ENCODE measurements at regions not wholly inside any gene's neighbourhood (a gene's known extent, or its start where the extent isn't known, plus 50 kb on each side); places are given as distances from the start of the nearest gene placed in this dataset.

DNA sequence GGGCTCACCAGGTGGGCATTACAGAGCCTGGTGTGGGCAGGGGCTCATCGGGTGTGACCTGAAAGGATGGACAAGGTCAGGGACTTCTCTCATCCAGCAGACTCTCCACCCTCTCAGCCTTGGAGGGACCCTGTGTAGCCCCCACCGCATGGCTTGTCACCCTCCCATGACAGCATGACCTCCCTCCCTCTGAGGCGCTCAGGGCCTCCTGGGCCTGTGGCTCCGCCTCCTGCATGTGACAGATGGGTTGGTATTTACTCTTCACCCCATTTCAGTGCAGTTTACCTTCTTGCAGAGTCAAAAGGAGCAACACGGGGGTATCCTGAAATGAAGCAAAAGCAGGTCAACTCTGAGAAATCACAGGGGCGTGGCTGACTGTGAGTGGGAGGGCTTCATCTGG is 298.6 kb upstream of the AJAP1 start:
- Histone ChIP-seq H3K36me3 (ENCODE audit: insufficient read depth, low read length) (no peaks in the 10 kb centered on the region), H3K27me3 (ENCODE audit: insufficient read depth, low read length, poor library complexity) (no peaks in the 10 kb centered on the region), H3K9ac (ENCODE audit: low read depth, low read length) (no peak overlapping the region), H3K9me3 (ENCODE audit: insufficient read depth, low read length, severe bottlenecking) (no peaks in the 10 kb centered on the region), H3K4me1 (ENCODE audit: insufficient read depth, low read length) (no peaks in the 10 kb centered on the region), H4K20me1 (ENCODE audit: insufficient read depth, low read length) (0 out of 2 replicates have a peak, but pooled peaks cover 3% of the 10 kb centered on the region), H3K79me2 (ENCODE audit: insufficient read depth, low read length) (no peaks in the 10 kb centered on the region), H3K27ac (ENCODE audit: low read length) (no peak overlapping the region), H3K4me3 (ENCODE audit: low read depth in 1 of 2, low read length in 2 of 2) (no peak overlapping the region), H2AFZ (ENCODE audit: low read depth, low read length) (no peak overlapping the region), H3K4me2 (ENCODE audit: insufficient read depth, low read length) (no peak overlapping the region)
- no peak for TF ChIP-seq EZH2 (IDR thresholded peaks at IDR 0.05; ENCODE audit: borderline replicate concordance, low read depth, low read length, severe bottlenecking)
- TF ChIP-seq, protein P1, sequence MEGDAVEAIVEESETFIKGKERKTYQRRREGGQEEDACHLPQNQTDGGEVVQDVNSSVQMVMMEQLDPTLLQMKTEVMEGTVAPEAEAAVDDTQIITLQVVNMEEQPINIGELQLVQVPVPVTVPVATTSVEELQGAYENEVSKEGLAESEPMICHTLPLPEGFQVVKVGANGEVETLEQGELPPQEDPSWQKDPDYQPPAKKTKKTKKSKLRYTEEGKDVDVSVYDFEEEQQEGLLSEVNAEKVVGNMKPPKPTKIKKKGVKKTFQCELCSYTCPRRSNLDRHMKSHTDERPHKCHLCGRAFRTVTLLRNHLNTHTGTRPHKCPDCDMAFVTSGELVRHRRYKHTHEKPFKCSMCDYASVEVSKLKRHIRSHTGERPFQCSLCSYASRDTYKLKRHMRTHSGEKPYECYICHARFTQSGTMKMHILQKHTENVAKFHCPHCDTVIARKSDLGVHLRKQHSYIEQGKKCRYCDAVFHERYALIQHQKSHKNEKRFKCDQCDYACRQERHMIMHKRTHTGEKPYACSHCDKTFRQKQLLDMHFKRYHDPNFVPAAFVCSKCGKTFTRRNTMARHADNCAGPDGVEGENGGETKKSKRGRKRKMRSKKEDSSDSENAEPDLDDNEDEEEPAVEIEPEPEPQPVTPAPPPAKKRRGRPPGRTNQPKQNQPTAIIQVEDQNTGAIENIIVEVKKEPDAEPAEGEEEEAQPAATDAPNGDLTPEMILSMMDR (IDR thresholded peaks at IDR 0.05; ENCODE audit: borderline replicate concordance, extremely low read depth, low read length, poor library complexity, severe bottlenecking) = no peak
- no peak for ATAC-seq (ENCODE audit: insufficient read depth, low read depth)
- no peak for DNase-seq

DNA sequence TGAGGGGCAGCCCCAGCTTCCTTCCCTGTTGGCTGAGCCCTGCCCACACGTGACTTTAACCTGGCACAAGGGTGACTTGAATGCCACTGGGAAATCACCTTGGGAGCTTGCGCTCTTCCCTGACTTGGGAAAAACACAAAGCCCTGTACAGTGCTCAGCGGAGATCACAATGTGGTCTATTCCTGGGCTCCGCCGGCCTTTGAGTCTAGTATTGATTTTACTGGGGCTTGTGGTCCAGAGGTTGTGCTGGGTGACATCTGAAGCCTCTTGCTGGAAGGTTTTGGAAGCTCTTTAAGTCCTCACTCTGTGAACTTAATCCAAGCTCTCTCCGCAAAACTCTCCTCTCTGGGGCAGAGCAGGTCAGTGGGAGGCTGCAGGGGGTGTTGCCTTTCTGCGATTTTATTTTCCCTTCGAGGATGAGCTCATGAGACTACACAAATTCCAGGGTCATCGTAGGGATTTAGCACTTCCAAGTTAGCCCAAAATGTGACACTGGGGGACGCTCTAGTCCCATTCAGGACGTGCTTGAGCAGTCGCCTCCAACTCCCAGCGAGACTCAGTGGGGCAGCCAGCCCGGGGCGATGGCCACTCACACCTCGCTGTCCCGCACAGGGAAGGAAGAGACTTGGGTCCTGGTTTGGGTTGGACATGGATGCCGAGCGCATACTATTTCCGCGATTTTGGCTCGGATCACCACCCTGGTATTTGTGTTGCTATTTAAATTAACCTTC is 291.9 kb upstream of the AJAP1 start:
- Histone ChIP-seq H3K9ac (ENCODE audit: low read depth, low read length) (no peak overlapping the region), H3K4me1 (ENCODE audit: insufficient read depth, low read length) (no peaks in the 10 kb centered on the region), H3K79me2 (ENCODE audit: insufficient read depth, low read length) (no peaks in the 10 kb centered on the region), H3K27ac (ENCODE audit: low read length) (no peak overlapping the region), H3K27me3 (ENCODE audit: insufficient read depth, low read length, poor library complexity) (no peaks in the 10 kb centered on the region), H3K9me3 (ENCODE audit: insufficient read depth, low read length, severe bottlenecking) (peaks cover 5% of the 10 kb centered on the region), H4K20me1 (ENCODE audit: insufficient read depth, low read length) (no peaks in the 10 kb centered on the region), H3K4me2 (ENCODE audit: insufficient read depth, low read length) (no peak overlapping the region), H2AFZ (ENCODE audit: low read depth, low read length) (no peak overlapping the region), H3K4me3 (ENCODE audit: low read depth in 1 of 2, low read length in 2 of 2) (no peak overlapping the region), H3K36me3 (ENCODE audit: insufficient read depth, low read length) (no peaks in the 10 kb centered on the region)
- no peak for TF ChIP-seq EZH2 (IDR thresholded peaks at IDR 0.05; ENCODE audit: borderline replicate concordance, low read depth, low read length, severe bottlenecking)
- TF ChIP-seq, protein P1 (IDR thresholded peaks at IDR 0.05; ENCODE audit: borderline replicate concordance, extremely low read depth, low read length, poor library complexity, severe bottlenecking) = no peak
- ATAC-seq (ENCODE audit: insufficient read depth, low read depth) = no peak
- no peak for DNase-seq

DNA sequence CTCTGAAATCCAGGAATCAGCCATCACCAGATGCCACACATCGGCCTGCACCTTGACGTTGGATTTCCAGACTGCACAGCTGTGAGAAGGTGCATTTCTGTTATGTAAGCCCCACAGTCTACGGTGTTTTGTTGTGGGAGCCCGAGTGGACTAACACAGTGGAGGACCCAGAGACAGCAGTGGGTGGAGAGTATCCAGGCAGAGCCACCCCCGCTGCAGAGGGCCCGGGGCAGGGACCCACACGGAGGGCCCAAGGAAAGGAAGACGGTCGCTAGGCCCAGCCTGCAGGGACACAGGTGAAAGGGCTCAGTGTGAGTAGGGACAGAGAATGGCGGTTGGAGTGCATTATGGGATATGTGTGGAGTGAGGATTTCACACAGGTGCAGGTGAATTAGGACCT is 288.3 kb upstream of the AJAP1 start:
- no peaks in the 10 kb centered on the region for H3K27me3 ChIP-seq (ENCODE audit: insufficient read depth, low read length, poor library complexity)
- H3K9me3 ChIP-seq (ENCODE audit: insufficient read depth, low read length, severe bottlenecking) = peaks cover 5% of the 10 kb centered on the region
- H3K4me2 ChIP-seq (ENCODE audit: insufficient read depth, low read length) = no peak overlapping the region
- DNase-seq (no peak), ATAC-seq (ENCODE audit: insufficient read depth, low read depth) (no peak)
- no peaks in the 10 kb centered on the region for H3K36me3 ChIP-seq (ENCODE audit: insufficient read depth, low read length)
- no peaks in the 10 kb centered on the region for H3K4me1 ChIP-seq (ENCODE audit: insufficient read depth, low read length)
- no peak overlapping the region for H3K9ac ChIP-seq (ENCODE audit: low read depth, low read length)
- H2AFZ ChIP-seq (ENCODE audit: low read depth, low read length) = no peak overlapping the region
- TF ChIP-seq EZH2 (IDR thresholded peaks at IDR 0.05; ENCODE audit: borderline replicate concordance, low read depth, low read length, severe bottlenecking) = no peak
- TF ChIP-seq, protein P1 (IDR thresholded peaks at IDR 0.05; ENCODE audit: borderline replicate concordance, extremely low read depth, low read length, poor library complexity, severe bottlenecking) = no peak
- no peak overlapping the region for H3K27ac ChIP-seq (ENCODE audit: low read length)
- no peaks in the 10 kb centered on the region for H4K20me1 ChIP-seq (ENCODE audit: insufficient read depth, low read length)
- H3K79me2 ChIP-seq (ENCODE audit: insufficient read depth, low read length) = no peaks in the 10 kb centered on the region
- H3K4me3 ChIP-seq (ENCODE audit: low read depth in 1 of 2, low read length in 2 of 2) = no peak overlapping the region

Measured in DND-41 (cell line).